HCT116 (cell line): ENCODE measurements at regions not wholly inside any gene's neighbourhood (a gene's known extent, or its start where the extent isn't known, plus 50 kb on each side); places are given as distances from the start of the nearest gene placed in this dataset.

ENCODE experiments used
- ATAC-seq: fragments of 200-7000 bp; cut with Tn5 transposase; 2 replicates; pipeline ENCODE4 v1.9.1; 2020; ENCODE audit warnings: mild to moderate bottlenecking, moderate library complexity
- BruUV-seq: library from RNA; stranded (reverse); fragments of 400-500 nt; replicated peaks from 2 replicates; lab custom pipeline; 2021; lab: Mats Ljungman, UMichigan
- CTCF ChIA-PET: fragments of 300-600 bp; sonication (Branson Sonifier 250); formaldehyde crosslinking; loops from one replicate; lab custom pipeline; 2021; ENCODE audit warnings: antibody characterized with exemption; lab: Charles Lee
- POLR2A ChIA-PET: fragments of 300-600, 350-600 bp; sonication (Branson Sonifier 250); formaldehyde crosslinking; loops from one replicate; lab custom pipeline; 2021; ENCODE audit warnings: antibody characterized with exemption; lab: Charles Lee
- RAD21 ChIA-PET, 2 experiments: fragments of 300-600 bp; sonication (Branson Sonifier 250); formaldehyde crosslinking; loops; one replicate each; lab custom pipeline; 2023; ENCODE audit warnings: low total read pairs in 2 of 2; ENCODE audit not compliant: uncharacterized antibody in 2 of 2, unreplicated experiment in 2 of 2, low non-redundant PET in 1 of 2; lab: Charles Lee
- DNase-seq: peaks from one replicate; pipeline ENCODE4 v3.0.0-alpha.2; 2010; ENCODE audit warnings: low read depth, low spot score
- H2AFZ ChIP-seq: fragments of 200-600 bp; shearing (Covaris generic), sonication (generic); 2 replicates; pipeline ENCODE4 v1.6.1; 2017; ENCODE audit warnings: low read depth, mixed run types, mixed read lengths, antibody characterized with exemption, low read length; ENCODE audit not compliant: poor library complexity, severe bottlenecking
- H3K27ac ChIP-seq: 2 replicates; pipeline ENCODE4 v1.5.1; 2012; ENCODE audit warnings: low read depth, low read length
- H3K27me3 ChIP-seq: fragments of 200-600 bp; sonication (generic); 2 replicates; pipeline ENCODE4 v1.6.1; 2016; ENCODE audit warnings: mixed run types, low read length, mixed read lengths; ENCODE audit not compliant: insufficient read depth
- H3K36me3 ChIP-seq, 2 experiments: fragments of 200-500 bp in 1 of 2; fragments of 200-600 bp in 1 of 2; sonication (Bioruptor generic) in 1 of 2; sonication (generic) in 1 of 2; 2 replicates each; pipeline versions ENCODE4 v1.5.1 to v1.6.1; 2014 to 2016; ENCODE audit warnings: low read length in 2 of 2, inconsistent platforms in 1 of 2, mixed read lengths in 1 of 2, mixed run types in 1 of 2; ENCODE audit not compliant: insufficient read depth in 2 of 2, control insufficient read depth in 1 of 2
- H3K4me1 ChIP-seq, 2 experiments: fragments of 200-600 bp in 1 of 2; sonication (generic) in 1 of 2; 2 replicates each; pipeline versions ENCODE4 v1.5.1 to v1.6.1; 2012 to 2017; ENCODE audit warnings: low read length in 2 of 2, inconsistent platforms in 1 of 2, mild to moderate bottlenecking in 1 of 2, mixed read lengths in 1 of 2, mixed run types in 1 of 2, moderate library complexity in 1 of 2; ENCODE audit not compliant: insufficient read depth in 2 of 2, control insufficient read depth in 1 of 2
- H3K4me2 ChIP-seq: fragments of 200-600 bp; sonication (generic); 2 replicates; pipeline ENCODE4 v1.6.1; 2017; ENCODE audit warnings: mixed run types, low read length, mixed read lengths
- H3K4me3 ChIP-seq, 2 experiments: fragments of 200-600 bp in 1 of 2; sonication (generic) in 1 of 2; replicated peaks in 1 of 2; 2 replicates each; pipeline ENCODE4 v1.5.1; 2011 to 2016; ENCODE audit warnings: low read length in 2 of 2, control low read depth in 1 of 2, low read depth in 1 of 2, mild to moderate bottlenecking in 1 of 2, mixed read lengths in 1 of 2, mixed run types in 1 of 2
- H3K79me2 ChIP-seq: fragments of 200-600 bp; sonication (generic); 2 replicates; pipeline ENCODE4 v1.6.1; 2017; ENCODE audit warnings: mild to moderate bottlenecking, mixed run types, low read length, moderate library complexity, mixed read lengths; ENCODE audit not compliant: insufficient read depth
- H3K9ac ChIP-seq: fragments of 200-600 bp; sonication (generic); 2 replicates; pipeline ENCODE4 v1.6.1; 2016; ENCODE audit warnings: low read length, mixed read lengths
- H3K9me2 ChIP-seq: fragments of 200-600 bp; sonication (generic), shearing (Covaris generic); 2 replicates; pipeline ENCODE4 v1.6.1; 2017; ENCODE audit warnings: mixed run types, mild to moderate bottlenecking, moderate library complexity; ENCODE audit not compliant: insufficient read depth
- H3K9me3 ChIP-seq, 2 experiments: fragments of 200-500 bp in 1 of 2; fragments of 200-600 bp in 1 of 2; sonication (Bioruptor generic) in 1 of 2; sonication (generic) in 1 of 2; 2 replicates each; pipeline ENCODE4 v1.6.1; 2014 to 2017; ENCODE audit warnings: low read length in 2 of 2, mixed read lengths in 2 of 2, inconsistent platforms in 1 of 2, low read depth in 1 of 2, mild to moderate bottlenecking in 1 of 2, mixed run types in 1 of 2, moderate library complexity in 1 of 2; ENCODE audit not compliant: control insufficient read depth in 1 of 2, insufficient read depth in 1 of 2
- H4K20me1 ChIP-seq: fragments of 200-600 bp; sonication (generic), shearing (Covaris generic); 2 replicates; pipeline ENCODE4 v1.6.1; 2017; ENCODE audit warnings: mixed run types, mild to moderate bottlenecking, moderate library complexity; ENCODE audit not compliant: insufficient read depth
- ATF3 ChIP-seq: IDR thresholded peaks from 2 replicates; pipeline ENCODE4 v1.6.1; 2012
- CBX3 ChIP-seq: IDR thresholded peaks from 2 replicates; pipeline ENCODE4 v1.6.1; 2012; ENCODE audit warnings: low read depth
- CTCF ChIP-seq, 3 experiments: fragments of 200-600 bp in 1 of 3; sonication (generic) in 1 of 3; IDR thresholded peaks in 2 of 3; conservative IDR thresholded peaks in 1 of 3; 2 replicates each; pipeline ENCODE4 v1.5.1; 2012 to 2017; ENCODE audit warnings: low read depth in 2 of 3, low read length in 2 of 3, antibody characterized with exemption in 1 of 3, borderline replicate concordance in 1 of 3, control low read depth in 1 of 3, mild to moderate bottlenecking in 1 of 3, mixed read lengths in 1 of 3, mixed run types in 1 of 3, moderate library complexity in 1 of 3; ENCODE audit not compliant: insufficient read depth in 1 of 3
- ELF1 ChIP-seq: IDR thresholded peaks from 2 replicates; pipeline ENCODE4 v1.6.1; 2012; ENCODE audit warnings: low read depth, borderline replicate concordance
- EZH2 ChIP-seq: fragments of 200-600 bp; sonication (generic); IDR thresholded peaks from 2 replicates; pipeline ENCODE4 v1.6.1; 2017; ENCODE audit warnings: antibody characterized with exemption, mixed run types
- FOSL1 ChIP-seq: IDR thresholded peaks from 2 replicates; pipeline ENCODE4 v1.6.1; 2012; ENCODE audit warnings: low read depth
- MAX ChIP-seq: IDR thresholded peaks from 2 replicates; pipeline ENCODE4 v1.6.1; 2012
- POLR2A ChIP-seq: IDR thresholded peaks from 2 replicates; pipeline ENCODE4 v1.7.0; 2011; ENCODE audit warnings: borderline replicate concordance; ENCODE audit not compliant: insufficient read depth, insufficient read length; ENCODE audit errors: extremely low read depth
- POLR2AphosphoS5 ChIP-seq: IDR thresholded peaks from 2 replicates; pipeline ENCODE4 v1.6.1; 2011; ENCODE audit warnings: mild to moderate bottlenecking, low read depth, low read length, moderate library complexity
- RAD21 ChIP-seq: IDR thresholded peaks from 2 replicates; pipeline ENCODE4 v1.6.1; 2012; ENCODE audit warnings: low read depth, mild to moderate bottlenecking
- SIN3A ChIP-seq: IDR thresholded peaks from 2 replicates; pipeline ENCODE4 v1.6.1; 2012; ENCODE audit warnings: low read depth
- TCF7L2 ChIP-seq: IDR thresholded peaks from 2 replicates; pipeline ENCODE4 v1.7.0; 2011; ENCODE audit warnings: borderline replicate concordance, inconsistent platforms; ENCODE audit not compliant: insufficient read depth, insufficient read length; ENCODE audit errors: extremely low read depth
- YY1 ChIP-seq: IDR thresholded peaks from 2 replicates; pipeline ENCODE4 v1.6.1; 2011; ENCODE audit warnings: low read length, low read depth, moderate library complexity, mild to moderate bottlenecking; ENCODE audit not compliant: insufficient replicate concordance; ENCODE audit errors: extremely low read depth
- ZFX ChIP-seq: fragments of 450-650 bp; IDR thresholded peaks from 2 replicates; pipeline ENCODE4 v1.6.1; 2017
- ZNF274 ChIP-seq: fragments of 200-500 bp; sonication (Bioruptor generic); IDR thresholded peaks from 2 replicates; pipeline ENCODE4 v1.6.1; 2014; ENCODE audit warnings: mild to moderate bottlenecking, low read depth, low read length, inconsistent platforms
- intact Hi-C: fragments of 100-400 bp; cut with micrococcal nuclease; formaldehyde crosslinking; loops from 2 replicates; pipeline ENCODE4 v1.10.0; 2022
- TF ChIP-seq, protein P1 (sequence below): IDR thresholded peaks from 2 replicates; pipeline ENCODE4 v1.6.1; 2012; ENCODE audit warnings: low read depth
- TF ChIP-seq, protein P2 (sequence below): IDR thresholded peaks from 2 replicates; pipeline ENCODE4 v1.6.1; 2011; ENCODE audit warnings: mild to moderate bottlenecking, low read length, moderate library complexity; ENCODE audit not compliant: insufficient replicate concordance; ENCODE audit errors: extremely low read depth

DNA sequence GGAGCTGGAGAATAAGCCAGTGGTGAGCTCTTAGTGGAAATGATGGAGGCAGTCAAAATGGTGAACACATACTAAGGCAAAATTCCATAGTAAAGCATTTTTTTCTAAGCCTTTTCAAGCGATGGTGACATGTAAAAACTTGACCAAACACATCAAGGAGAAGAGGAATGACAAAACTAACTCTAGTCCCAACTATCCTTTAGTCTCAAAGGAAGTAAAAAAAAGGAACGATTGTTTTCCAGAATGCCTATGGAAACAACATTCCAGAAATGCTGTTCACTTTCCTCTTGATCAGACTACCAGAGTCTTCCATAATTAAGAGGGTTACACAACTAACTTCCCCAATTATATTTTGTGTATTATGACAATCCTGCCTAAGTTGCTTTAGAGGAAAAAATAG lies 715.6 kb downstream of the EPHA4 start:
- TF ChIP-seq MAX (no peak), RAD21 (no peak), POLR2AphosphoS5 (no peak), TCF7L2 (no peak), POLR2A (no peak), EZH2 (no peak), CBX3 (no peak), CTCF (IDR thresholded peaks at IDR 0.05 in 2 of 3, conservative IDR thresholded peaks at IDR 0.05 in 1 of 3; ENCODE audit: borderline replicate concordance in 1 of 3, insufficient read depth in 1 of 3, low read depth in 2 of 3, low read length in 2 of 3) (no peak), ATF3 (no peak), ZNF274 (no peak), ELF1 (no peak), SIN3A (no peak), ZFX (no peak), FOSL1 (no peak), YY1 (no peak)
- TF ChIP-seq, protein P1, sequence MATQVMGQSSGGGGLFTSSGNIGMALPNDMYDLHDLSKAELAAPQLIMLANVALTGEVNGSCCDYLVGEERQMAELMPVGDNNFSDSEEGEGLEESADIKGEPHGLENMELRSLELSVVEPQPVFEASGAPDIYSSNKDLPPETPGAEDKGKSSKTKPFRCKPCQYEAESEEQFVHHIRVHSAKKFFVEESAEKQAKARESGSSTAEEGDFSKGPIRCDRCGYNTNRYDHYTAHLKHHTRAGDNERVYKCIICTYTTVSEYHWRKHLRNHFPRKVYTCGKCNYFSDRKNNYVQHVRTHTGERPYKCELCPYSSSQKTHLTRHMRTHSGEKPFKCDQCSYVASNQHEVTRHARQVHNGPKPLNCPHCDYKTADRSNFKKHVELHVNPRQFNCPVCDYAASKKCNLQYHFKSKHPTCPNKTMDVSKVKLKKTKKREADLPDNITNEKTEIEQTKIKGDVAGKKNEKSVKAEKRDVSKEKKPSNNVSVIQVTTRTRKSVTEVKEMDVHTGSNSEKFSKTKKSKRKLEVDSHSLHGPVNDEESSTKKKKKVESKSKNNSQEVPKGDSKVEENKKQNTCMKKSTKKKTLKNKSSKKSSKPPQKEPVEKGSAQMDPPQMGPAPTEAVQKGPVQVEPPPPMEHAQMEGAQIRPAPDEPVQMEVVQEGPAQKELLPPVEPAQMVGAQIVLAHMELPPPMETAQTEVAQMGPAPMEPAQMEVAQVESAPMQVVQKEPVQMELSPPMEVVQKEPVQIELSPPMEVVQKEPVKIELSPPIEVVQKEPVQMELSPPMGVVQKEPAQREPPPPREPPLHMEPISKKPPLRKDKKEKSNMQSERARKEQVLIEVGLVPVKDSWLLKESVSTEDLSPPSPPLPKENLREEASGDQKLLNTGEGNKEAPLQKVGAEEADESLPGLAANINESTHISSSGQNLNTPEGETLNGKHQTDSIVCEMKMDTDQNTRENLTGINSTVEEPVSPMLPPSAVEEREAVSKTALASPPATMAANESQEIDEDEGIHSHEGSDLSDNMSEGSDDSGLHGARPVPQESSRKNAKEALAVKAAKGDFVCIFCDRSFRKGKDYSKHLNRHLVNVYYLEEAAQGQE: no peak
- TF ChIP-seq, protein P2, sequence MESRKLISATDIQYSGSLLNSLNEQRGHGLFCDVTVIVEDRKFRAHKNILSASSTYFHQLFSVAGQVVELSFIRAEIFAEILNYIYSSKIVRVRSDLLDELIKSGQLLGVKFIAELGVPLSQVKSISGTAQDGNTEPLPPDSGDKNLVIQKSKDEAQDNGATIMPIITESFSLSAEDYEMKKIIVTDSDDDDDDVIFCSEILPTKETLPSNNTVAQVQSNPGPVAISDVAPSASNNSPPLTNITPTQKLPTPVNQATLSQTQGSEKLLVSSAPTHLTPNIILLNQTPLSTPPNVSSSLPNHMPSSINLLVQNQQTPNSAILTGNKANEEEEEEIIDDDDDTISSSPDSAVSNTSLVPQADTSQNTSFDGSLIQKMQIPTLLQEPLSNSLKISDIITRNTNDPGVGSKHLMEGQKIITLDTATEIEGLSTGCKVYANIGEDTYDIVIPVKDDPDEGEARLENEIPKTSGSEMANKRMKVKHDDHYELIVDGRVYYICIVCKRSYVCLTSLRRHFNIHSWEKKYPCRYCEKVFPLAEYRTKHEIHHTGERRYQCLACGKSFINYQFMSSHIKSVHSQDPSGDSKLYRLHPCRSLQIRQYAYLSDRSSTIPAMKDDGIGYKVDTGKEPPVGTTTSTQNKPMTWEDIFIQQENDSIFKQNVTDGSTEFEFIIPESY: no peak
- H2AFZ ChIP-seq: no peak overlapping the region
- no peak for DNase-seq
- intact Hi-C loops: no loop called here
- H4K20me1 ChIP-seq: no peaks in the 10 kb centered on the region
- BruUV-seq: no TSS peak
- no peak overlapping the region for H3K4me3 ChIP-seq
- ChIA-PET CTCF (no interaction called here), RAD21 (no interaction called here), POLR2A (no interaction called here)
- H3K9ac ChIP-seq: no peak overlapping the region
- no peak for ATAC-seq
- no peaks in the 10 kb centered on the region for H3K79me2 ChIP-seq
- H3K27ac ChIP-seq: no peak overlapping the region
- no peaks in the 10 kb centered on the region for H3K36me3 ChIP-seq
- H3K9me2 ChIP-seq: no peaks in the 10 kb centered on the region
- H3K27me3 ChIP-seq: no peaks in the 10 kb centered on the region
- H3K4me1 ChIP-seq: no peaks in the 10 kb centered on the region
- H3K4me2 ChIP-seq: no peak overlapping the region
- no peaks in the 10 kb centered on the region for H3K9me3 ChIP-seq
